ENCODE measurements at regions not wholly inside any gene's neighbourhood (a gene's known extent, or its start where the extent isn't known, plus 50 kb on each side); places are given as distances from the start of the nearest gene placed in this dataset.
"Not testable (repeated sequence)": the region's sequence is repeated elsewhere in the genome, so short reads cannot be mapped to it uniquely, and the experiment has no call there.

DNA sequence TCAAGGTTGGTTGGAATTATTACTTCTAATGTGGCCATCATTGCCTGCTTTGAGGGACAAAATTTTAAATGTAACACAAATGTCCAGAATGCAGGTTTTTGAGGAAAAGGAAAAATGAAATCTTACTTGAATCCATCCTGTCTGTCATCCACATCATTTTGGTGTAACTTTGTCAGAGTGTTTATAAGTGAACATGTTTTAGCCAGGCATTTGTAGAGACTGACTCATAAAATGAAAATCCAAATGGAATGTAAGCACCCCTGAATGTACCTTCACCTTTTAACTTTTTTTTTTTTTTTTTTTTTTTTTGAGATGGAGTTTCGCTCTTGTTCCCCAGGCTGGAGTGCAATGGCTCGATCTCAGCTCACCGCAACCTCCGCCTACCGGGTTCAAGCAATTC, 141.8 kb upstream of the BNIP2 start:
- DNase-seq (ENCODE audit: low spot score): no peak

DNA sequence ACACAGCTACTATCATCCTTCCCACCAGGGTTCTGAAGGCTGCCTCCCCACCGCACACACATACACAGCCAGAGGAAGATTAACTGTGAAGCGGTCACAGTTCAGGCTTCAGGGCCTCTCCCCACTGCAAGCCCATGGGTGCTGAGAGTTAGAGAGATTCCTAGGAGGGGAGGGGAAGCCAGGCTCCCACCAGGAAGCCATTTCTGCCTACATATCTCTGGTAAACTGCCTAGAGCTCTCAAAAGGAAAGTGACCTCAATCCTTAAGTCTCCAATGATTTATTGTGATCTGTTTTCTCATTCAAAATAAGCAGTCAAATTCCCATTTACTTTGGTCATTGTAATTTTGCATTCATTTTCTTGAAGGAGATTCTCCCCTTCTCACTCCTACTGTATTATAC, 141.0 kb upstream of the BNIP2 start:
- no peak for DNase-seq (ENCODE audit: low spot score)

DNA sequence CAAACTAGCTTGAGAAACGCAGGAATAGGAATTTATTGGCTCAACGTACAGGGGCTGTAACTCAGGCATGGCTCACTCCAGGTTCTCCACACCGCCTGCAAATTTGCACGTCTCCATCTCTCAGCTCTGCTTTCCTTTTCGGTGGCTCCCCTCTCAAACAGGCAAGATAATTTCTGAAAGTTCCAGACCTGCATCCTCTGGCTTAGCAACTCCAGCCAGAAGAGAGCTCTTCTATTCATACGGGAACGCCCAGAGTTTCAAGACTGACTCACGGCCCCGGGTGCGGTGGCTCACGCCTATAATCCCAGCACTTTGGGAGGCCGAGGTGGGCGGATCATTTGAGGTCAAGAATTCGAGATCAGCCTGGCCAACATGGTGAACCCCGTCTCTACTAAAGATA, 139.7 kb upstream of the BNIP2 start:
- DNase-seq (ENCODE audit: low spot score): no peak

DNA sequence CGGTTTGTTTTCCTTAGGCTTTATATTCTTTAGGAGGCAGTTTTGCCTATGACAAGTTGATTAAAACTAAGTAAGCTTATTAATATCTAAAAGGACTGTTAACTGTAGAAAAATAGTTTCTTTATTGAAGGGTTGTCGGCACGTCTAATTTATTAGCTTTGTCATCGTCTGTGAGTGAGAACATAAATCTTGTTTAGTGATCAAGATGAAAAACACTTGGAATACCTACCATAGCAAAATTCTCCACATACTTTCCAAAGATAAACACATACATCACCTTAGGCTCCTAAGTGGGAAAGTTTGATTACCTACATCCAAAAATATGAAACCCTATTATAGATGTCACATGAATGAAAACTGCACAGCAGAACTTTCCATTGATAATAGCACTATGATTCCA, 139.1 kb upstream of the BNIP2 start:
- DNase-seq (ENCODE audit: low spot score): no peak

DNA sequence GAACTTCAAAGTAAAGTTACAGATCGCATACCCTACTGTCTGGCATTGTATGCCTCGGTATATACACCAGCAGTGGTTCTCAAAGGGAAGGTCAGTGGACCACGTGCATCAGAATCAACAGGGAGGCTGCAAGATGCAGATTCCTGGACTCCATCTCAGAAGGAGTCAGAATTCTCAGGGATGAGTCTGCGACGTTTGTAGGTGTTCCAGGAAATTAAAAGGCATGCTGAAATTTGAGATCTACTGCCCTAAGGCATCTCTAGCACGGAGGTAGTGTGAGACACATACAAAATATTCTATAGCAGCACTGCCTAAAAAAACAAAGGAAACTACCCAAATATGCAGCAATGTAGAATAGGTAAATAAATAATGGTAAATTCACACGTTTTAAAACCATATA, 136.8 kb upstream of the BNIP2 start:
- no peak for DNase-seq (ENCODE audit: low spot score)

DNA sequence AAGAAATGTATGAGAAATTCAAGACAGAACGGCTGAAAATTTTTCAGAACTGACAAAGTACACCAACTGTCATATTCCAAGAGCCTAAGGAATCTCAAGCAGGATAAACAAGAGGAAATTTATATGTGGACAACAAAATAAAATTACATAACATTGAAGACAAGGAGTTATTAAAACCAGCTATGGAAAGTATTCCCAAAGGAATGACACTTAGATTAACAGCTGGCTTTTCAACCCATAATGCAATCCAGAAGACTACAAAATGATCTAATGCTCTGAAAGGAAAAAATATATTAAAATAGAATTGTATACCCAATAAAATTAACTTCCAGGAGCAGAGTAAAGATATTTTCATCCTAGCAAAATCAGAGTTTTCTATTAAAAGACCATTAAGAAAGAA, 132.2 kb upstream of the BNIP2 start:
- DNase-seq (ENCODE audit: low spot score): no peak

DNA sequence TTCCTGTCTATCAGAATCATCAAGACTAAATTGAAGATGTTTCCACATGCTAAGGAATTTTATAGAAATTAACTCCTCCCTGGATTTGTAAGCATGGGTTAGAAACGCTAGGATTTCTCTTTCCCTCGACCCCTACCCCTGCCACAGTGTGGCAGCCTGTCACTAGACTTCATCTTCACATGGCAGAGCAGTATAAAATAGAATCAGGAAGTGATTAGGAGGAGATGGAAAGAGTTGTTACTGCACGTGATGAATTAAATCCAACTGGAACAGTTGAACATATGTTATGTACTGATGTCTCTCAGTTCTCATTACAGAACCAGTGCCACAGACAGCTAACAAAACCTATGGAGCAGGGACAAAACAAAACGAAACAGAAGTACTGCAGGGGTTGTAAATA, 130.0 kb upstream of the BNIP2 start:
- DNase-seq (ENCODE audit: low spot score): no peak

DNA sequence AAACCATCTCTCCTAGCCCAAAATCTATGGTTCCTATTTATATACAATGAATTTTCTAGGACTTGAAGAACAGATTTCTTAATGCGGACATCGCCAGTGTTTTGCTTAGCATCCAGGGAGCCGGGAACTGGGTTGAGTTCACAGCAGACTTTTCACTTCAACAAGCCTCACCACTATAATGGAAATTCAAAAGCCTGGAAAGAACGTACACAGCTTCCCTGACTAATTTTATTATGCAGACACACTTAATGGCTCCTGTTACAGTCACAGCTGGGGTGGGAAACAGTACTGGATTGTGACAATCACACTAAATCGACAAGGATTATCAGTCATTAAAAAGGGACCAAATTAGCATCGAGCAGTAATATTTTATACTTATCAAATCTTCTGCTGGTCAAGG, 129.2 kb upstream of the BNIP2 start:
- no peak for DNase-seq (ENCODE audit: low spot score)

DNA sequence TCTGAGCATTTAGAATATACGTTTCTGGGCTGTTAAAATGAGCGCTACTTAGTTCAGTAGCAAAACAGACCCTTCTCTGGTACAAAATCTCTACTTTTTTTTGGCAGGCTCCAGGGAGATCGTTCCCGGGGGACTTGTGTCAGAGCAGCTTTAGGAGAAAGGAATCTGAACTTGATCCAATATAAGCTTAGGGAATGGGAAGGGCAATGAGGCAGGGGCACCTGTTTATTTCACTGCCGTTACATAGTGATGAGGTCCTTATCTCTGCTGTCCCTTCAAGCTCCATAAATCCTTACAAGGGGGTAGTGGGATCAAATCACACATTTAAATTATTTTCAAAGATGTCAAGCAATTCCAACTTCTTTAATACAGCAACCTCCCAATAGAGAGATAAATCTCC, 128.7 kb upstream of the BNIP2 start:
- no peak for DNase-seq (ENCODE audit: low spot score)

DNA sequence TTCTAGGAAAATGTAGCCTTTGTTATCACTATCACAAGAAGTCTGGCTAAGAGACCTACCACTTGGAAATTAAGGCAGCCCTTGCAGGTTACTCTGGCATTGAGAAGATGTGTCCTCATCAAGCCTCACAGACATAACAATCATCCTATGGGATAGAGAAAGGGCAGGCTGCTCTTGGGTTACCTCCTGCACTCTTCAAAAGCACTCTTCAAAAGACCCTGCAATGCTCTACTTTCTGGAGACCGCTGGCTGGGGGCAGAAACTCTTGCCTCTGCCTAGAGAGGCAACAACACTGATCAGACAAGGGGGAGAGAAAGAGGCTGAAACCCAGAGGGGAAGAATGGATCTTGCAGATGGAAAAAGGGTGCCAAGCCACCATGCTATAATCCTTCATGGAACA, 127.9 kb upstream of the BNIP2 start:
- DNase-seq (ENCODE audit: low spot score): no peak

DNA sequence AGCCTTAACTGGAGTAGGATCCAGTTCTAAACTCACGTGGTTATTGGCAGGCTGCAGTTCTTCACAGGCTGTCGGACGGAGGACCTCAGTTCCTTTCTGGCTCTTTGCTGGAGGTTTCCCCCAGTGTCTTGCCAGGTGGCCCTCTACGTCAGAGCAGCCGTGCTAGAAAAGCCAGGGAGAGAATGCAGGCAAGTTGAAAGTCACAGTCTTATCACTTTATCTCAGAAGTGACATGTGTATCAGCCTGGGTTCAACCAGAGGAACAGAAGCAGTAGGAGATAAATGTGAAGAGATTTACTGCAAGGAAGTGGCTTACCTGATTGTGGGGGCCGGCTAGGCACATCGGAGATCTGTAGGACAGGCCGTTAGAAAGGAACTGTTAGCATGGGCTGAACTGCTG, 125.3 kb upstream of the BNIP2 start:
- no peak for DNase-seq (ENCODE audit: low spot score)

DNA sequence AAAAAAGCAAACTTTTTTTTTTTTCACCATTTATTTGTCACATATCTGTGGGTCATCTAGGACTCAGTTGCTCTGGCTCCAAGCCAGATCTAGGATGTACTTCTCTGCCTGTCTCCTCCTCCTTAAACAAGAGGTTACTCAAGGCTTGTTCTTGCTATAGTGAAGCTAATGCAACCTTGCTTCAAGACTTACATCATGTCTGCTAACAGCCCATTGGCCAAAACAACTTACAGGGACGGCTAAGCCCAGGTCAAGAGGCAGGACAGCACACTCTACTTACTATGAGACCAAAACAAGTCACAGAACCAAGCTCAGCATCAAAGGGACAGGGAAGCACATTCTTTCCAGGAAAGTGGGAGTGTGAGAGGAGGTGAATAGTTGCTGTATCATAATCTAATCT, 123.8 kb upstream of the BNIP2 start:
- no peak for DNase-seq (ENCODE audit: low spot score)

DNA sequence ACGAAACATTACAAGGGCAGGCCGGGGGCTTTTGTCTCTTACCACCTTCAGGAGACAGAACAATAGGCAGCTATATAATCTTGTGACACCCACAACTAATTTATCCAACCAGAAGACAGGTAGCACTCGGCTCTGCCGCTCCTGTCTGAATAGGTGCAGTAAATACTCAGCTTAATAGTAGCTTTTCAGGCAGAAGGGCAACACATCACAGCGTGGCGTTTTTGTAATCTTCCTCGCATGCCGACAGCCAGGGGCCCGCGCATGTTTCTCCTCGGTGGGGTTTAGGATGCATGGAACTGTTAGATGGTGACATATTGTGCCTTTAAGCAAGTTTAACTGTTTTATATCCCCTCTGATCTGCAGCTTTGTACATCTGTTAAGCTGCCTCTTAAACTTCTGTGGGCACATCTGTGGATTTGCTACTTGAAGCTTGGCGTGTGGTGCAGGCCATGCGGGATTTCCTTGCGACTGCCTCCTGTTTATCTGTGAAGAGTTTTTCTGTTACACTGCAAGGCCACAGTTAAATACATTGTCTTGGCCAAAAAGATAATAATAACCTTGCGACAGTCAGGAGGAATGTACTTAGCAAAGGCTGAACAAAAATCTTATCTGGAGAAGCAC, 123.2 kb upstream of the BNIP2 start:
- no peak for DNase-seq (ENCODE audit: low spot score)

DNA sequence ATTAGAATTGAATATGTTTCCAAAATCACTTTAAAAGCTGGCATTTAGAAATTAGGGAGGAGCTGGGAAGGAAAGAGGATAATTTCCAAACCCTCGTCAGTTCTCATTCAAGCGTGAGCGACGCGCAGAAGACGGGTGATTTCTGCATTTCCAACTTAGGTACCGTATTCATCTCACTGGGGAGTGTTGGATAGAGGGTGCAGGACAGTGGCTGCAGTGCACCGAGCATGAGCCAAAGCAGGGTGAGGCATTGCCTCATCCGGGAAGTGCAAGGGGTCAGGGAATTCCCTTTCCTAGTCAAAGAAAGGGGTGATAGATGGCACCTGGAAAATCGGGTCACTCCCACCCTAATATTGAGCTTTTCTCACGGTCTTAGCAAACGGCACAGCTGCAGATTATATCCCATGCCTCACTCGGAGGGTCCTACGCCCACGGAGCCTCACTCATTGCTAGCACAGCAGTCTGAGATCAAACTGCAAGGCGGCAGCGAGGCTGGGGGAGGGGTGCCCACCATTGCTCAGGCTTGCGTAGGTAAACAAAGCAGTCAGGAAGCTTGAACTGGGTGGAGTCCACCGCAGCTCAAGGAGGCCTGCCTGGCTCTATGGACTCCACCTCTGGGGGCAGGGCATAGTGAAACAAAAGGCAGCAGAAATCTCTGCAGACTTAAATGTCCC, 114.3 kb upstream of the BNIP2 start:
- not testable (repeated sequence) for DNase-seq (ENCODE audit: low spot score)

DNA sequence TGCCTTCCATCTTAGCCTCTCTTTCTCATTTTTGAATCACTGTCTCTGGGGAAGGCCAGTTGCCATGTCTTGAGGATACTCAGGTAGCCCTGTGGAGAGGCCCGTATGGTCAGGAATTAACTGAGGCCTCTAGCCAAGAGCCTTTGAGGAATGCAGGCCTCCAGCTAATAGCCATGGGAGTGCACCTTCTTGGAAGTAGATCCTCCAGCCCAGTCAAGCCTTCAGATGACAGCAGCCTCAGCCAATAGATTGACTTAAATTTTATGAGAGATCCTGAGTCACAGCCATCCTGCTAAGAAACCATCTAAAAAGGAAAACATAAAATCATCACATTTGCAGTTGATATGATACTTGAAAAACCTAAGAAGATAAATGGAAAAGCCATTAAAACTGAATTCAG, 112.5 kb upstream of the BNIP2 start:
- no peak for DNase-seq (ENCODE audit: low spot score)

DNA sequence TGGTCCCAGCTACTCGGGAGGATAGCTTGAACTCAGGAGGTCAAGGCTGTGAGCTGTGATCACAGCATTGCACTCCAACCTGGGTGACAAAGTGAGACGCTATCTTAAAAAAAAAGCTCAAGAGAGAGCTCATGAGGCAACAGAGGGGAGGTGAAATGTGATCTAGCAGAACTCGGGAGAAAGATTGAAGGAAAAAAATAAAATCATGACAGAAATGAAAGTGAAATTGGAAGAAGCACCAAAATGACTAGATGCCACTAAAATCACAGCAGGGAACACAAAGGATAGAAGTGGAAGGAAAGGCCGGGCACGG, 109.4 kb upstream of the BNIP2 start:
- no peak for DNase-seq (ENCODE audit: low spot score)

DNA sequence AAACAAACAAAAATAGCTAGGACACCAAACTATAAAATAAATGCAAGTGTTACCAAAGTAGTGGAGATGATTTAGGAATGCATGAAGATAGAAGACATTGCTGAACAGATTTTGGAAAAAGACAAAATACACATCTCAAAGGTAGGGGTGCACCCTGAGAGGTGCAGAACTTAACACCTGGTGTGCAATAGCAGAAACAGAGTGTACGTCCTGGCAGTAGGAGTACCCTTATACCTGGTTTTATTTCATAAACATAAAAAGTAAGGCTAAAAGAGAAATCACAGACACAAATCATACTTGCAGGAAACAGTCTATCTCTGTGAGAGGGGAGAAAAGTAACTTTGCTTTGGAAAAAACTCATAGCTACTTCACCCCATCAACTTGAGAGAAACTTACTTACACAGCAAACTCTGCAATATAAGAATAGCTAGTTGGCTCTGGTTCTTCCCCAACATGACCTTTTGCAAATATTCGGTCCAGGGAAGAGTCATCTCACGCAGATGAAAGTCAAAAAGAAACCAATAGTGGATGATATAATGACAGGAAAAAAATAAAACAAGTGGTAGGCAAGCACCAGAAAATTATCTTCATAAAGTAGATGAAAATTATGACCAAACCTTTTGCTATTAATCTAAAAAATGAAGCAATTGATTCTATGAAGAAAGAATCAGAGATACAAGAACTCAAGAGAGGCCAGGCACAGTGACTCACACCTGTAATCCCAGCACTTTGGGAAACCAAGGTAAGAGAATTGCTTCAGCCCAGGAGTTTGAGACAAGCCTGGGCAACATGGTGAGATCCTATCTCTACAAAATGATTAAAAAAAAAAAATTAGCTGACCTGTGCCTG, 108.9 kb upstream of the BNIP2 start:
- no peak for DNase-seq (ENCODE audit: low spot score)

DNA sequence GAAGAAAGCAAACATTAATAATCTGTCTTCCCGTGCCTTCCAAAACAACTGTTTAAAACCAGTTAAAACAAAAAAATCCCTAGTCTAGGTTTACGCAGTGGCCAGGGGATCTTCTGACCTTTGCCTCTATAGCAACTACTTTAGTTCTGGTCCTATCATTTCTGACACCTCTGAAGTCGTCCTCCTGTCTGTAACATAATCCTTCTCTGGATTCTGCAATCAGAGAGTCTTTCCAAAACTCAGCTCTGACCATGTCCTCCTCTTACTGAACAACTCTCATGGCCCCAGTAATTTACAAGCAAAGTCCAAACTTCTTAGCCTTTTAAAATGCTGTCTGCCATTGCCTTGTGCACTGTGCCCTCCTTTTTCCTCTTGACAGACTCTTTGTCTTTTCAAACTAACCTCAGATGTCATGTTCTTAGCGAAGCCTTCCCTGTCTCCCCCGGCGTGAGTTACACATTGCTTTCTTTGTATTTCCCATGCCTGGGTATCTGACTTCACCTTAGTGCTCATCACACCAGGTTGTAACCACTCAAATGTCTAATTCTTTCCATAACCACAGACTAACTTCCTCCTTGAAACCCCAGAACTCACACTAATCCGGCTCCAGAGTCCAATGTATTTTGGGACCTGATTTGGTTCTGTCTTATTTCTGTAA, 105.2 kb upstream of the BNIP2 start:
- DNase-seq (ENCODE audit: low spot score): no peak

DNA sequence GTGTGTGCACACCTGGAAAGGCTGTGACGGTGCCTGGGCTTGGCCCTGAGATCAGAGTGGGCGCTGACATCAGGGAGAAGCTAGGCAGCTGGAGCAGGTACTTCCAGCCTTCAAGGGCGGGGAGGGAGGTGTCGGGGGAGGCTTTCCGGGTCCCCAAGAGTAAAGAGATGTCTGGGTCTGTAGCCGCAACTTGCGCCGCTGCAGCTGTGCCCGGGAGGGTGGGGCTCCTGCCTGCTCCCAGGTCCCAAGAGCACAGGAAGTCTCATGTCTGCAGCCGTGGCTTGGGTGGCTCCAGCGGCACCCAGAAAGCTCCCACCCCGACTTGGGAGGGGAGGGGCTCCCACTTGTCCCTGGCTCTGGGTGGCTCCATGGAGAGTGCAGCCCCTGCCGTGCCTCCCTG, 103.2 kb upstream of the BNIP2 start:
- DNase-seq (ENCODE audit: low spot score): no peak

DNA sequence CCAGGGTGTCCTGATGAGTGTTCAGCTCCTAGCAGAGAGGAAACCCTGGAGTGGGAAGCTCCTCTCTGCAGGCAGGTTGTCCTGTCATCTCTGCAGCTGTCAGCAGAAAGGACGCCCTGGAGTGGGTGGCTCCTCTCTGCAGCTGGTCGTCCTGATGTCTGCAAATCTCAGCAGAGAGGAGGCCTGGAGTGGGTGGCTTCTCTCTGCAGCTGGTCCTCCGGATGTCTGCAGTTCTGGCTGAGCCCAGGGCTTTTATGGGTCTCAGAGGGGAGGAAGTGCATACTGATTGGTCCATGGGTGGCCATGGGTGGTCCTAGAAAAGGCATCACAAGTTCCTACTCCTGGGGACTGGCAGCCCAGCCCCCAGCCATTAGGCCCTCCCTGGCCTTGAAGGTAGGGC, 102.6 kb upstream of the BNIP2 start:
- DNase-seq (ENCODE audit: low spot score): no peak

DNA sequence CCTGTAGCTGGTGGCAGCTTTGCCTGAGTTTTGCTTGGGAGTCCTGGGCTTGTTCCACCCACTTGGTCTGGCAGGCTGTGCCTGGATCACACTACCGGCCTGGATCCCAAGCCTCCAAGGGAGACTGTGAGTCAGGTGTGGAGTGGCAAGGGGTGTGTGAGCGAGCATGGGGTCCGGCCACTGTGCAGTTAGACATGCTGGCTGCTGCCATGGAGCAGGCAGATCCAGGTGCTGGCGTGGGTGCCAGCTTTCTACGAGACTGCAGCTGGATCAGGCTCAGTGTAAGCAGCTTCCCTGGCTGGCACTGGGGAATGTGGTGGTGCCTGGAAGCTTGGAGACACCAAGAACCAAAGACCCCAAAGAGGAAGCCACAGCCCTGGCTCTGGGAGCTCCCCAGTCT, 102.0 kb upstream of the BNIP2 start:
- DNase-seq (ENCODE audit: low spot score): no peak

DNA sequence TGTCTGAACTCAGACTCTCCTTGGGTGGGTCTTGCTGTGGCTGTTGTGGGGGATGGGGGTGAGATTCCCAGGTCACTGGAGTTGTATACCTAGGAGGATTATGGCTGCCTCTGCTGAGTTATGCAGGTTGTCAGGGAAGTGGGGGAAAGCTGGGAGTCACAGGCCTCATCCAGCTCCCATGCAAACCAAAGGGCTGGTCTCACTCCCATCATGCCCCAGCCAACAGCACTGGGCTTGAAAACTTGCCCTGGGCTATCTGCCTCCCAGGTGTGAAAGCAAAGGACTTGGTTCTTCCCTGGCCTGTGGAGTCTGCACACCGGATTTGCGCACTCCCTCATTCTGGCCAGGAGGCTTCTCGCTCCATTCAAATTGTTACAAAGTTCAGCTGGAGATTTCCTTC, 97.3 kb upstream of the BNIP2 start:
- DNase-seq (ENCODE audit: low spot score): not testable (repeated sequence)

DNA sequence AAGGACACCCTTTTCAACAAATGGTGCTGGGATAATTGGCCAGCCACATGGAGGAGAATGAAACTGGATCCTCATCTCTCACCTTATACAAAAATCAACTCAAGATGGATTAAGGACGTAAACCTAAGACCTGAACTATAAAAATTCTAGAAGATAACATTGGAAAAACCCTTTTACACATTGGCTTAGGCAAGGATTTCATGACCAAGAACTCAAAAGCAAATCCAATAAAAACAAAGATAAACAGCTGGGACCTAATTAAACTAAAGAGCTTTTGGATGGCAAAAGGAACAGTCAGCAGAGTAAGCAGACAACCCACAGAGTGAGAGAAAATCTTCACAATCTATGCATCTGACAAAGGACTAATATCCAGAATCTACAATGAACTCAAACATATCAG, 96.9 kb upstream of the BNIP2 start:
- not testable (repeated sequence) for DNase-seq (ENCODE audit: low spot score)

Data from germinal center (tissue), 1 donor.